ENCODE measurements at regions not wholly inside any gene's neighbourhood (a gene's known extent, or its start where the extent isn't known, plus 50 kb on each side); places are given as distances from the start of the nearest gene placed in this dataset.
A peak's percentile ranks its signal among the peaks of the same experiment; 100 is the strongest.

DNA sequence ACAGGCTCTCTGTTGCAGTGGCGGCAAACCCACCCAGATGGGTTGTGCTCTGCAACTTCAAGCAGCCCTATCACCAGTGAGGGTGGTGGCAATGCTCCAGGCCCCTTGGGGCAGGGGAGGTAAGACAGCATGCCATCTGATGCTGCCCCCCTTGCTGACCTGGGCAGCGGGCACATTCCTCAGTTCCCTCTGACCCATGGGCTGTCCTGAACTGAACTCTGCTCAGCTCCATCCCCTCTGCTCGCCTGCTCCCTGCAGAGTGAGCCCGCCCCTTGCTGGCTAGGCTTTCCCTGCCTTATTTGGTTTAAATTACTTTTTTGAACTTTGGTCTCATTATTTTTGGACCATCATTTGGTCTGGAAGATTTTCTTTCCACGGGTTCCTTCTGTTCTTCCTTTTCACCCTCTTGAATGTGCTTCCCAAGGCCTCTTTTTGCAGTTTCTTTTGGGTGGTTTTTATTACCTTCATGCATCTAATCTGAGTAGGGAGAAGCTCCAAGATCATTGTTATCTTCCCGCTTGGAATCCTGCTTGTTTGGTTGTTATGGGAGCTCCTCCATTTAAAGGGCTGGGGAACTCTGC, 565.4 kb downstream of the TNS1 start:
- Histone ChIP-seq H2BK15ac (replicated peaks; ENCODE audit: low read depth) (no peak overlapping the region), H3K23ac (ENCODE audit: low read length) (no peak overlapping the region), H4K8ac (ENCODE audit: low read depth, low read length) (no peak overlapping the region), H3K9ac (ENCODE audit: low read length) (no peak overlapping the region), H3K4me2 (ENCODE audit: low read length) (no peak overlapping the region), H3K36me3 (ENCODE audit: control insufficient read depth, insufficient read depth, low read length) (no peaks in the 10 kb centered on the region), H2BK120ac (ENCODE audit: low read depth, low read length) (no peak overlapping the region), H3K27ac (ENCODE audit: low read depth, low read length) (no peak overlapping the region), H3K18ac (ENCODE audit: low read length) (no peak overlapping the region), H3K56ac (ENCODE audit: low read length) (no peak overlapping the region), H3K79me1 (ENCODE audit: low read length) (no peaks in the 10 kb centered on the region), H3K4me1 (ENCODE audit: control insufficient read depth, low read depth, low read length) (no peaks in the 10 kb centered on the region), H3K79me2 (ENCODE audit: control insufficient read depth, insufficient read depth, low read length) (no peaks in the 10 kb centered on the region), H2BK5ac (ENCODE audit: low read length) (no peak overlapping the region), H3K27me3 (ENCODE audit: insufficient read depth, low read length, poor library complexity) (no peaks in the 10 kb centered on the region), H3K4me3 (ENCODE audit: low read length) (no peak overlapping the region), H4K5ac (ENCODE audit: low read length) (no peak overlapping the region), H2AK5ac (ENCODE audit: low read length) (no peak overlapping the region), H3K4ac (ENCODE audit: low read depth, low read length) (no peak overlapping the region)
- DNase-seq = peak; percentile 44
- no CpG with 5 or more reads among the region's 6 CpGs for WGBS (ENCODE audit: extremely low coverage, insufficient coverage, low lambda C conversion rate)

DNA sequence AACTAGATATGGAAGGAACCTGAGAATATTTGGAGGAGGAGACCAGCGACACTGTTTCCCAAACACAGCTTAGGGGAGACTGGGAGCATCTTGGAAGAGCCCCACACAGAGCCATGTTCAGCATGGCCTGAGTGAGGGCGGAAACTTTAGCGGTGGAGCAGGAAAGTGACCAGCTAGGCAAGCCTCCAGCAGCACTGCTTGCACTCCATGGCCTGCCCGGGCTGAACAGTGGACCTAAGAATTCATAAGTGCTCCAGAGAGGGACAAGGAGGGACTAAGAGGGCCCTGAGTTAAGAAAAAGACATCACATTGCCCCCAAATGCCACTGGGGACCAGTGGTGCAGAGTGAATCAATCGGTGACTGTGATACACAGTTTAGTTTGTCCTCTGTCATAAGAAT, 566.4 kb downstream of the TNS1 start:
- Histone ChIP-seq H2BK120ac (ENCODE audit: low read depth, low read length) (no peak overlapping the region), H3K23ac (ENCODE audit: low read length) (no peak overlapping the region), H2AK5ac (ENCODE audit: low read length) (no peak overlapping the region), H4K5ac (ENCODE audit: low read length) (no peak overlapping the region), H2BK5ac (ENCODE audit: low read length) (no peak overlapping the region), H3K79me1 (ENCODE audit: low read length) (no peaks in the 10 kb centered on the region), H3K18ac (ENCODE audit: low read length) (no peak overlapping the region), H4K8ac (ENCODE audit: low read depth, low read length) (no peak overlapping the region), H3K79me2 (ENCODE audit: control insufficient read depth, insufficient read depth, low read length) (no peaks in the 10 kb centered on the region), H3K36me3 (ENCODE audit: control insufficient read depth, insufficient read depth, low read length) (no peaks in the 10 kb centered on the region), H3K27me3 (ENCODE audit: insufficient read depth, low read length, poor library complexity) (no peaks in the 10 kb centered on the region), H3K4me1 (ENCODE audit: control insufficient read depth, low read depth, low read length) (no peaks in the 10 kb centered on the region), H3K9ac (ENCODE audit: low read length) (no peak overlapping the region), H3K56ac (ENCODE audit: low read length) (no peak overlapping the region), H3K4ac (ENCODE audit: low read depth, low read length) (no peak overlapping the region), H2BK15ac (replicated peaks; ENCODE audit: low read depth) (no peak overlapping the region), H3K27ac (ENCODE audit: low read depth, low read length) (no peak overlapping the region), H3K4me2 (ENCODE audit: low read length) (no peak overlapping the region), H3K4me3 (ENCODE audit: low read length) (no peak overlapping the region)
- no peak for DNase-seq
- no CpG with 5 or more reads among the region's 5 CpGs for WGBS (ENCODE audit: extremely low coverage, insufficient coverage, low lambda C conversion rate)

DNA sequence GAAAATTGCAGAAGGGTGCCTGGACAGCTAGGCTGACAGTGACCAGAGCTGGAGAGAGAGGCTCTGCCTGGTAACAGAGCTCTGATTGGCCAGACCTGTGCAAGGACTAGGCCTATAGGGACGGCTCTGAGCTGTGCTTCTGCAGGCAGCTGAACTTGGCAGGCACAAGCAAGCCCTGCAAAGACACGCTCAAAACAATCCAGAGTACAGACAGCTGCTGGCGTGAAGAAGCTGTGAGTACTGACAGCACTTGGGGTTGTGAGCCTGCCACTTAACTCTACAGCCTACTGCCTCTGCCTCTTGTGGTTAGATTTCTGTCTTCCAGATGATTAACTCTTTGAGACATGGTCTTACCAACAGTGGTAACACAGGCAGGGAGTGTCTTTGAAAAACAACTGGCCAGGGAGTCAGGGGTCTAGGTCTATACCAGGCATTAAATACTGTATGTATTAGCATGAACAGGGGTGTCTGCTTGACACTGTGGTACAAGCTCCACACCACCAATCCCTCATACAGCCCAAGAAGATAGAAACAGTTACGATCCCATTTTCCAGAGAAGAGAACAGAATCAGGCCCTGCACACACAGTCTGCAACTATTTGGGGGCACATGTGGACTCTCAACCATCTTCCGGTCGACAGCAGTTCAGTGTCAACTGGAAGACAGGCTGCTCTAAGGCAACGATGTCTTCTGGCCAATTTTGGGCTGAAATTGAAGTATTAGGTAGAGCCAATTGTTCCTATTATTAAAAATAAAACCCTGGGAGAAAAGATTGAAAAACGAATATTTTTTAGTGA, 568.4 kb downstream of the TNS1 start:
- Histone ChIP-seq H3K9ac (ENCODE audit: low read length) (peak overlapping the region; percentile 32), H2BK120ac (ENCODE audit: low read depth, low read length) (no peak overlapping the region), H2AK5ac (ENCODE audit: low read length) (no peak overlapping the region), H2BK15ac (replicated peaks; ENCODE audit: low read depth) (no peak overlapping the region), H4K8ac (ENCODE audit: low read depth, low read length) (no peak overlapping the region), H2BK5ac (ENCODE audit: low read length) (no peak overlapping the region), H3K27ac (ENCODE audit: low read depth, low read length) (no peak overlapping the region), H3K4me2 (ENCODE audit: low read length) (no peak overlapping the region), H3K4ac (ENCODE audit: low read depth, low read length) (no peak overlapping the region), H3K79me1 (ENCODE audit: low read length) (no peaks in the 10 kb centered on the region), H3K23ac (ENCODE audit: low read length) (no peak overlapping the region), H3K4me1 (ENCODE audit: control insufficient read depth, low read depth, low read length) (no peaks in the 10 kb centered on the region), H3K56ac (ENCODE audit: low read length) (peak overlapping the region; percentile 61), H4K5ac (ENCODE audit: low read length) (no peak overlapping the region), H3K36me3 (ENCODE audit: control insufficient read depth, insufficient read depth, low read length) (no peaks in the 10 kb centered on the region), H3K27me3 (ENCODE audit: insufficient read depth, low read length, poor library complexity) (no peaks in the 10 kb centered on the region), H3K18ac (ENCODE audit: low read length) (no peak overlapping the region), H3K4me3 (ENCODE audit: low read length) (no peak overlapping the region), H3K79me2 (ENCODE audit: control insufficient read depth, insufficient read depth, low read length) (no peaks in the 10 kb centered on the region)
- whole genome bisulfite sequencing (ENCODE audit: extremely low coverage, insufficient coverage, low lambda C conversion rate) = 100% methylated on average over 1 of the region's 8 CpGs
- DNase-seq = peak; percentile 95

DNA sequence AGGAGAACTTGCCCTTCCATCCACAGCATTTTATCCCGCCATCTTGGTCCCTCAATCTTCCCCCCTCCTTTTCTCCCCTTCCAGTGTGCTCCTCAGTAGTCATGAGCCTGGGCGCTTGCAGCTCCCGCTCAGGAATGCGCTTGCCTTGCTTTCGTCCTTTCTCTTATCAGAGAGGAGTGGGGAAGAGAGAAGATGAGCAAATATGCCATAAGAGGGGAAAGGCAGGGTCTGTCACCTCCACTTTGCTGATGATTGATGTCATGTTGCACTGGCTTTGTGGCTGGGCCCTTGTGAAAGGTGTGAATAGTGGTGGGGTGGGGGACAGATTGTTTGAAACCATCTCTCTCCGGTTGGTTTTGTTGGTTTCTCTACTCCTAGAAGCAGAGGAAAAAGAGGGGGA, 569.3 kb downstream of the TNS1 start:
- no peaks in the 10 kb centered on the region for H3K79me2 ChIP-seq (ENCODE audit: control insufficient read depth, insufficient read depth, low read length)
- H3K4me2 ChIP-seq (ENCODE audit: low read length) = no peak overlapping the region
- no peak overlapping the region for H4K5ac ChIP-seq (ENCODE audit: low read length)
- no peak overlapping the region for H4K8ac ChIP-seq (ENCODE audit: low read depth, low read length)
- H3K27me3 ChIP-seq (ENCODE audit: insufficient read depth, low read length, poor library complexity) = no peaks in the 10 kb centered on the region
- no peak overlapping the region for H2BK15ac ChIP-seq (replicated peaks; ENCODE audit: low read depth)
- no peaks in the 10 kb centered on the region for H3K79me1 ChIP-seq (ENCODE audit: low read length)
- H3K23ac ChIP-seq (ENCODE audit: low read length) = no peak overlapping the region
- no peak overlapping the region for H3K27ac ChIP-seq (ENCODE audit: low read depth, low read length)
- WGBS (ENCODE audit: extremely low coverage, insufficient coverage, low lambda C conversion rate) = no CpG with 5 or more reads among the region's 6 CpGs
- H2BK5ac ChIP-seq (ENCODE audit: low read length) = no peak overlapping the region
- no peak overlapping the region for H3K4me3 ChIP-seq (ENCODE audit: low read length)
- H3K4ac ChIP-seq (ENCODE audit: low read depth, low read length) = no peak overlapping the region
- H3K9ac ChIP-seq (ENCODE audit: low read length) = no peak overlapping the region
- peak; percentile 77 for DNase-seq
- no peaks in the 10 kb centered on the region for H3K36me3 ChIP-seq (ENCODE audit: control insufficient read depth, insufficient read depth, low read length)
- no peak overlapping the region for H2AK5ac ChIP-seq (ENCODE audit: low read length)
- no peak overlapping the region for H2BK120ac ChIP-seq (ENCODE audit: low read depth, low read length)
- peak overlapping the region; percentile 73 for H3K18ac ChIP-seq (ENCODE audit: low read length)
- no peaks in the 10 kb centered on the region for H3K4me1 ChIP-seq (ENCODE audit: control insufficient read depth, low read depth, low read length)
- H3K56ac ChIP-seq (ENCODE audit: low read length) = no peak overlapping the region

DNA sequence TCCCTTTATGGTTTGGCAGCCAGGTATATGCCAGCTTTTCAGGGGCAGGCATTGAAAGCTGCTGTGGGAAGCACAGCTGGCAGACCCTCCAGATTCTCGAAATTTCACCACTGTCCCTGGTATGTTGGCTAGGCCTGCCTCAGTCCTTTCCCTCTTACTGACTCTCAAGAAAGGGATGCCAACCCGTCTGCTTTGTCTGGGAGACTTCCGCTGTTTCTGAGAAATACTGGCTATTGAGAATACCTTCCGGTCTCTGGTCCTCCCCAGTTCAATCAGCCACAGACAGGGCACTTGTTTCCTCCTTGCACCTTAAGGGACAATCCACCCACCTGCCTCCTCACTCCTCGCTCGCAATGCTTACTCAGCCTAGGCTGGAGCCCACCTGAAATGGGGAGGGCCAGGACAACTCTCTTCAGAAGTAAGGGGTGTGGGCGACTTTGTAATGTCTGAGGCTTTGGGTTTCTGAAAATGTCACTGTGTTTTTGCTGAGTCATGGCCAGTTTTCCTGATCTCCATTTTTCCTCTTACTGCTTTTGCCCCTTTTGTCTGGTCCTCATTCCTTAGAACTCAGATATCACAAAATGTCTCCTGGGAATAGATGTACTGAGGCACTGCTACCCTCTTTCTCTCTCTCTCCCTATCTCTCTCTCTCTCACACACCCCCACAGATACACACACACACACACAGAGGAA, 571.1 kb downstream of the TNS1 start:
- no peak overlapping the region for H3K27ac ChIP-seq (ENCODE audit: low read depth, low read length)
- H4K8ac ChIP-seq (ENCODE audit: low read depth, low read length) = no peak overlapping the region
- H2AK5ac ChIP-seq (ENCODE audit: low read length) = no peak overlapping the region
- no peak overlapping the region for H3K9ac ChIP-seq (ENCODE audit: low read length)
- no peaks in the 10 kb centered on the region for H3K36me3 ChIP-seq (ENCODE audit: control insufficient read depth, insufficient read depth, low read length)
- no peaks in the 10 kb centered on the region for H3K79me2 ChIP-seq (ENCODE audit: control insufficient read depth, insufficient read depth, low read length)
- no peaks in the 10 kb centered on the region for H3K79me1 ChIP-seq (ENCODE audit: low read length)
- no peaks in the 10 kb centered on the region for H3K27me3 ChIP-seq (ENCODE audit: insufficient read depth, low read length, poor library complexity)
- H4K5ac ChIP-seq (ENCODE audit: low read length) = peak overlapping the region; percentile 51
- H3K18ac ChIP-seq (ENCODE audit: low read length) = peak overlapping the region; percentile 6
- no peak overlapping the region for H2BK120ac ChIP-seq (ENCODE audit: low read depth, low read length)
- no peak overlapping the region for H2BK15ac ChIP-seq (replicated peaks; ENCODE audit: low read depth)
- DNase-seq = no peak
- no peaks in the 10 kb centered on the region for H3K4me1 ChIP-seq (ENCODE audit: control insufficient read depth, low read depth, low read length)
- no CpG with 5 or more reads among the region's 7 CpGs for WGBS (ENCODE audit: extremely low coverage, insufficient coverage, low lambda C conversion rate)
- no peak overlapping the region for H2BK5ac ChIP-seq (ENCODE audit: low read length)
- no peak overlapping the region for H3K4me3 ChIP-seq (ENCODE audit: low read length)
- no peak overlapping the region for H3K4ac ChIP-seq (ENCODE audit: low read depth, low read length)
- no peak overlapping the region for H3K56ac ChIP-seq (ENCODE audit: low read length)
- H3K4me2 ChIP-seq (ENCODE audit: low read length) = no peak overlapping the region
- H3K23ac ChIP-seq (ENCODE audit: low read length) = no peak overlapping the region
